ENCODE measurements at regions not wholly inside any gene's neighbourhood (a gene's known extent, or its start where the extent isn't known, plus 50 kb on each side); places are given as distances from the start of the nearest gene placed in this dataset.
"Not testable (repeated sequence)": the region's sequence is repeated elsewhere in the genome, so short reads cannot be mapped to it uniquely, and the experiment has no call there.

- no peak for DNase-seq
Measured at GRCh38 chr5:82523633-82524032, 245.5 kb upstream of the RPS23 start.

GRCh38 chr5:82522897-82523296, 244.7 kb upstream of the RPS23 start:
- DNase-seq, result no peak

GRCh38 chr5:82521431-82522051, 243.4 kb upstream of the RPS23 start:
- DNase-seq, result no peak

- DNase-seq, result no peak
Measured at GRCh38 chr5:82519558-82519957, 241.4 kb upstream of the RPS23 start.

- no peak for DNase-seq
Measured at GRCh38 chr5:82517544-82518075, 239.5 kb upstream of the RPS23 start.

GRCh38 chr5:82513738-82514137, 235.6 kb upstream of the RPS23 start:
- DNase-seq, result no peak

GRCh38 chr5:82512025-82512424, 233.9 kb upstream of the RPS23 start:
- no peak for DNase-seq

- no peak for DNase-seq
Measured at GRCh38 chr5:82511134-82511533, 233.0 kb upstream of the RPS23 start.

- DNase-seq, result no peak
Measured at GRCh38 chr5:82509762-82510161, 231.6 kb upstream of the RPS23 start.

GRCh38 chr5:82506390-82506789, 228.2 kb upstream of the RPS23 start:
- DNase-seq, result not testable (repeated sequence)

- DNase-seq, result no peak
Measured at GRCh38 chr5:82499725-82500244, 221.6 kb upstream of the RPS23 start.

GRCh38 chr5:82497242-82497641, 219.1 kb upstream of the RPS23 start:
- DNase-seq, result no peak

GRCh38 chr5:82494942-82495341, 216.8 kb upstream of the RPS23 start:
- DNase-seq, result no peak

- no peak for DNase-seq
Measured at GRCh38 chr5:82493221-82493620, 215.1 kb upstream of the RPS23 start.

GRCh38 chr5:82491397-82491796, 213.2 kb upstream of the RPS23 start:
- DNase-seq, result no peak

- DNase-seq, result no peak
Measured at GRCh38 chr5:82489683-82490082, 211.5 kb upstream of the RPS23 start.

GRCh38 chr5:82487131-82487530, 209.0 kb upstream of the RPS23 start:
- no peak for DNase-seq

- no peak for DNase-seq
Measured at GRCh38 chr5:82480331-82480730, 202.2 kb upstream of the RPS23 start.

GRCh38 chr5:82476155-82476554, 198.0 kb upstream of the RPS23 start:
- no peak for DNase-seq

- no peak for DNase-seq
Measured at GRCh38 chr5:82473262-82473661, 195.1 kb upstream of the RPS23 start.

- no peak for DNase-seq
Measured at GRCh38 chr5:82470185-82470994, 192.2 kb upstream of the RPS23 start.

- peak; percentile 3 for DNase-seq
Measured at GRCh38 chr5:82466986-82467561, 188.9 kb upstream of the RPS23 start.

GRCh38 chr5:82465235-82465634, 187.1 kb upstream of the RPS23 start:
- DNase-seq, result no peak

- DNase-seq, result no peak
Measured at GRCh38 chr5:82459626-82460025, 181.5 kb upstream of the RPS23 start.

Data from HCEC 1CT (cell line).